HEK293 (cell line): ENCODE measurements at regions not wholly inside any gene's neighbourhood (a gene's known extent, or its start where the extent isn't known, plus 50 kb on each side); places are given as distances from the start of the nearest gene placed in this dataset.

ENCODE experiments used
- CTCF ChIA-PET: fragments of 350-600 bp; formaldehyde crosslinking; extraction: SDS; loops from one replicate; lab custom pipeline; 2021; ENCODE audit warnings: antibody characterized with exemption; lab: Yijun Ruan, JAX
- POLR2A ChIA-PET: fragments of 300-600 bp; formaldehyde crosslinking; extraction: SDS; loops from one replicate; lab custom pipeline; 2020; ENCODE audit warnings: antibody characterized with exemption, inconsistent platforms; lab: Yijun Ruan, JAX
- H3K27ac ChIP-seq: fragments of 200-500 bp; sonication (Bioruptor generic); 2 replicates; pipeline ENCODE4 v1.5.1; 2014; ENCODE audit warnings: low read depth, low read length, control low read depth, inconsistent platforms; ENCODE audit errors: extremely low read depth
- H3K36me3 ChIP-seq, 2 experiments: fragments of 200-500 bp in 1 of 2; sonication (Bioruptor generic) in 1 of 2; 1 replicate in 1 of 2; 2 replicates in 1 of 2; pipeline ENCODE4 v1.5.1; 2014 to 2017; ENCODE audit warnings: inconsistent platforms in 2 of 2, low read length in 2 of 2; ENCODE audit not compliant: control insufficient read depth in 2 of 2, insufficient read depth in 1 of 2
- H3K4me1 ChIP-seq: fragments of 200-500 bp; sonication (Bioruptor generic); 2 replicates; pipeline ENCODE4 v1.5.1; 2014; ENCODE audit warnings: mild to moderate bottlenecking, low read length, inconsistent platforms; ENCODE audit not compliant: control insufficient read depth, insufficient read depth
- H3K4me3 ChIP-seq: 2 replicates; pipeline ENCODE4 v1.5.1; 2011; ENCODE audit warnings: low read depth, mild to moderate bottlenecking, control low read depth, low read length, moderate library complexity
- H3K9me3 ChIP-seq: fragments of 200-500 bp; sonication (Bioruptor generic); 2 replicates; pipeline ENCODE4 v1.5.1; 2014; ENCODE audit warnings: low read depth, low read length, inconsistent platforms; ENCODE audit not compliant: control insufficient read depth, insufficient read depth
- BCL6B ChIP-seq: fragments of 450-650 bp; formaldehyde crosslinking; IDR thresholded peaks from 2 replicates; pipeline ENCODE4 v1.5.1; 2017; ENCODE audit warnings: missing biosample characterization, missing genetic modification characterization
- GLI2 ChIP-seq: fragments of 450-650 bp; formaldehyde crosslinking; IDR thresholded peaks from 2 replicates; pipeline ENCODE4; 2017; ENCODE audit warnings: missing biosample characterization, missing genetic modification characterization, low read depth, borderline replicate concordance
- OSR2 ChIP-seq: fragments of 450-650 bp; formaldehyde crosslinking; IDR thresholded peaks from 2 replicates; pipeline ENCODE4 v1.5.1; 2016; ENCODE audit warnings: missing biosample characterization, missing genetic modification characterization
- ZBTB11 ChIP-seq: fragments of 450-650 bp; formaldehyde crosslinking; conservative IDR thresholded peaks from 2 replicates; pipeline ENCODE4 v1.5.1; 2016; ENCODE audit warnings: low read depth, missing biosample characterization, missing genetic modification characterization
- ZEB2 ChIP-seq: fragments of 450-650 bp; formaldehyde crosslinking; IDR thresholded peaks from 2 replicates; pipeline ENCODE4 v1.5.1; 2016; ENCODE audit warnings: missing biosample characterization, missing genetic modification characterization
- ZFP37 ChIP-seq: fragments of 450-650 bp; formaldehyde crosslinking; IDR thresholded peaks from 2 replicates; pipeline ENCODE4 v1.5.1; 2016; ENCODE audit warnings: missing biosample characterization, missing genetic modification characterization
- ZNF10 ChIP-seq: fragments of 450-650 bp; formaldehyde crosslinking; IDR thresholded peaks from 2 replicates; pipeline ENCODE4 v1.5.1; 2017; ENCODE audit warnings: missing biosample characterization, missing genetic modification characterization
- ZNF157 ChIP-seq: fragments of 450-650 bp; formaldehyde crosslinking; IDR thresholded peaks from 2 replicates; pipeline ENCODE4 v1.5.1; 2016; ENCODE audit warnings: missing biosample characterization, missing genetic modification characterization
- ZNF169 ChIP-seq: fragments of 450-650 bp; formaldehyde crosslinking; IDR thresholded peaks from 2 replicates; pipeline ENCODE4 v1.5.1; 2016; ENCODE audit warnings: missing biosample characterization, missing genetic modification characterization
- ZNF184 ChIP-seq: fragments of 450-650 bp; IDR thresholded peaks from 2 replicates; pipeline ENCODE4 v1.5.1; 2018; ENCODE audit warnings: missing biosample characterization, mild to moderate bottlenecking, missing genetic modification characterization
- ZNF239 ChIP-seq: fragments of 450-650 bp; formaldehyde crosslinking; IDR thresholded peaks from 2 replicates; pipeline ENCODE4 v1.5.1; 2016; ENCODE audit warnings: missing biosample characterization, missing genetic modification characterization
- ZNF354C ChIP-seq: fragments of 450-650 bp; formaldehyde crosslinking; IDR thresholded peaks from 2 replicates; pipeline ENCODE4 v1.5.1; 2016; ENCODE audit warnings: missing biosample characterization, missing genetic modification characterization, low read depth, borderline replicate concordance
- ZNF37A ChIP-seq: fragments of 450-650 bp; IDR thresholded peaks from 2 replicates; pipeline ENCODE4 v1.5.1; 2018; ENCODE audit warnings: missing biosample characterization, missing genetic modification characterization
- ZNF510 ChIP-seq: fragments of 450-650 bp; formaldehyde crosslinking; IDR thresholded peaks from 2 replicates; pipeline ENCODE4 v1.5.1; 2018; ENCODE audit warnings: mild to moderate bottlenecking, missing genetic modification characterization, missing biosample characterization; ENCODE audit not compliant: insufficient replicate concordance
- ZNF530 ChIP-seq: fragments of 450-650 bp; formaldehyde crosslinking; IDR thresholded peaks from 2 replicates; pipeline ENCODE4 v1.5.1; 2016; ENCODE audit warnings: low read depth, missing biosample characterization, missing genetic modification characterization
- ZNF549 ChIP-seq: fragments of 450-650 bp; IDR thresholded peaks from 2 replicates; pipeline ENCODE4 v1.5.1; 2018; ENCODE audit warnings: missing biosample characterization, missing genetic modification characterization, mild to moderate bottlenecking, inconsistent platforms, moderate library complexity
- ZNF623 ChIP-seq: fragments of 450-650 bp; formaldehyde crosslinking; IDR thresholded peaks from 2 replicates; pipeline ENCODE4 v1.5.1; 2016; ENCODE audit warnings: missing biosample characterization, missing genetic modification characterization
- ZNF624 ChIP-seq: fragments of 450-650 bp; formaldehyde crosslinking; IDR thresholded peaks from 2 replicates; pipeline ENCODE4 v1.5.1; 2017; ENCODE audit warnings: missing biosample characterization, missing genetic modification characterization
- ZNF654 ChIP-seq: fragments of 450-650 bp; formaldehyde crosslinking; IDR thresholded peaks from 2 replicates; pipeline ENCODE4 v1.5.1; 2016; ENCODE audit warnings: low read depth, missing biosample characterization, missing genetic modification characterization
- ZNF768 ChIP-seq: fragments of 450-650 bp; formaldehyde crosslinking; IDR thresholded peaks from 2 replicates; pipeline ENCODE4 v1.5.1; 2018; ENCODE audit warnings: missing biosample characterization, mild to moderate bottlenecking, missing genetic modification characterization
- ZNF785 ChIP-seq: fragments of 450-650 bp; formaldehyde crosslinking; IDR thresholded peaks from 2 replicates; pipeline ENCODE4 v1.5.1; 2016; ENCODE audit warnings: missing biosample characterization, missing genetic modification characterization
- ZNF791 ChIP-seq: fragments of 450-650 bp; formaldehyde crosslinking; IDR thresholded peaks from 2 replicates; pipeline ENCODE4 v1.5.1; 2016; ENCODE audit warnings: missing biosample characterization, missing genetic modification characterization
- ZNF830 ChIP-seq: fragments of 450-650 bp; IDR thresholded peaks from 2 replicates; pipeline ENCODE4 v1.5.0; 2018; ENCODE audit warnings: missing biosample characterization, missing genetic modification characterization, low read depth, mild to moderate bottlenecking, moderate library complexity
- ZNF837 ChIP-seq: fragments of 450-650 bp; formaldehyde crosslinking; IDR thresholded peaks from 2 replicates; pipeline ENCODE4 v1.5.1; 2016; ENCODE audit warnings: missing biosample characterization, missing genetic modification characterization
- TF ChIP-seq, protein P1 (sequence below): fragments of 450-650 bp; formaldehyde crosslinking; IDR thresholded peaks from 2 replicates; pipeline ENCODE4 v1.5.1; 2016; ENCODE audit warnings: missing biosample characterization, missing genetic modification characterization, low read depth
- TF ChIP-seq, protein P2 (sequence below): fragments of 450-650 bp; formaldehyde crosslinking; IDR thresholded peaks from 2 replicates; pipeline ENCODE4 v1.5.1; 2016; ENCODE audit warnings: missing biosample characterization, missing genetic modification characterization
- TF ChIP-seq, protein P3 (sequence below): fragments of 450-650 bp; formaldehyde crosslinking; IDR thresholded peaks from 2 replicates; pipeline ENCODE4; 2016; ENCODE audit warnings: missing biosample characterization, missing genetic modification characterization

GRCh38 chr2:59974051-59974766 lies 579.2 kb downstream of the BCL11A start:
- ChIA-PET CTCF (no interaction called here), POLR2A (no interaction called here)
- Histone ChIP-seq H3K4me1 (no peaks in the 10 kb centered on the region), H3K4me3 (no peak overlapping the region), H3K27ac (no peak overlapping the region), H3K9me3 (no peaks in the 10 kb centered on the region), H3K36me3 (no peaks in the 10 kb centered on the region)
- TF ChIP-seq, protein P1, sequence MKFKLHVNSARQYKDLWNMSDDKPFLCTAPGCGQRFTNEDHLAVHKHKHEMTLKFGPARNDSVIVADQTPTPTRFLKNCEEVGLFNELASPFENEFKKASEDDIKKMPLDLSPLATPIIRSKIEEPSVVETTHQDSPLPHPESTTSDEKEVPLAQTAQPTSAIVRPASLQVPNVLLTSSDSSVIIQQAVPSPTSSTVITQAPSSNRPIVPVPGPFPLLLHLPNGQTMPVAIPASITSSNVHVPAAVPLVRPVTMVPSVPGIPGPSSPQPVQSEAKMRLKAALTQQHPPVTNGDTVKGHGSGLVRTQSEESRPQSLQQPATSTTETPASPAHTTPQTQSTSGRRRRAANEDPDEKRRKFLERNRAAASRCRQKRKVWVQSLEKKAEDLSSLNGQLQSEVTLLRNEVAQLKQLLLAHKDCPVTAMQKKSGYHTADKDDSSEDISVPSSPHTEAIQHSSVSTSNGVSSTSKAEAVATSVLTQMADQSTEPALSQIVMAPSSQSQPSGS (tag by site-specific recombination) = no peak
- TF ChIP-seq, protein P2, sequence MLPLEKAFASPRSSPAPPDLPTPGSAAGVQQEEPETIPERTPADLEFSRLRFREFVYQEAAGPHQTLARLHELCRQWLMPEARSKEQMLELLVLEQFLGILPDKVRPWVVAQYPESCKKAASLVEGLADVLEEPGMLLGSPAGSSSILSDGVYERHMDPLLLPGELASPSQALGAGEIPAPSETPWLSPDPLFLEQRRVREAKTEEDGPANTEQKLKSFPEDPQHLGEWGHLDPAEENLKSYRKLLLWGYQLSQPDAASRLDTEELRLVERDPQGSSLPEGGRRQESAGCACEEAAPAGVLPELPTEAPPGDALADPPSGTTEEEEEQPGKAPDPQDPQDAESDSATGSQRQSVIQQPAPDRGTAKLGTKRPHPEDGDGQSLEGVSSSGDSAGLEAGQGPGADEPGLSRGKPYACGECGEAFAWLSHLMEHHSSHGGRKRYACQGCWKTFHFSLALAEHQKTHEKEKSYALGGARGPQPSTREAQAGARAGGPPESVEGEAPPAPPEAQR (tag by site-specific recombination) = no peak
- TF ChIP-seq ZNF785 (no peak), ZNF791 (tag by site-specific recombination) (no peak), ZNF768 (tag by site-specific recombination) (no peak), ZNF837 (tag by site-specific recombination) (no peak), ZNF354C (tag by site-specific recombination) (no peak), GLI2 (tag by site-specific recombination) (no peak), ZFP37 (tag by site-specific recombination) (no peak), ZNF184 (tag by site-specific recombination) (no peak), ZNF157 (tag by site-specific recombination) (no peak), OSR2 (no peak), ZNF830 (tag by site-specific recombination) (no peak), ZBTB11 (tag by site-specific recombination) (no peak), ZNF624 (no peak), ZNF549 (tag by site-specific recombination) (no peak)
- TF ChIP-seq, protein P3, sequence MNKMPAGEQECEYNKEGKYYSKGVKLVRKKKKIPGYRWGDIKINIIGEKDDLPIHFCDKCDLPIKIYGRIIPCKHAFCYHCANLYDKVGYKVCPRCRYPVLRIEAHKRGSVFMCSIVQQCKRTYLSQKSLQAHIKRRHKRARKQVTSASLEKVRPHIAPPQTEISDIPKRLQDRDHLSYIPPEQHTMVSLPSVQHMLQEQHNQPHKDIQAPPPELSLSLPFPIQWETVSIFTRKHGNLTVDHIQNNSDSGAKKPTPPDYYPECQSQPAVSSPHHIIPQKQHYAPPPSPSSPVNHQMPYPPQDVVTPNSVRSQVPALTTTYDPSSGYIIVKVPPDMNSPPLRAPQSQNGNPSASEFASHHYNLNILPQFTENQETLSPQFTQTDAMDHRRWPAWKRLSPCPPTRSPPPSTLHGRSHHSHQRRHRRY (tag by site-specific recombination) = no peak

DNA sequence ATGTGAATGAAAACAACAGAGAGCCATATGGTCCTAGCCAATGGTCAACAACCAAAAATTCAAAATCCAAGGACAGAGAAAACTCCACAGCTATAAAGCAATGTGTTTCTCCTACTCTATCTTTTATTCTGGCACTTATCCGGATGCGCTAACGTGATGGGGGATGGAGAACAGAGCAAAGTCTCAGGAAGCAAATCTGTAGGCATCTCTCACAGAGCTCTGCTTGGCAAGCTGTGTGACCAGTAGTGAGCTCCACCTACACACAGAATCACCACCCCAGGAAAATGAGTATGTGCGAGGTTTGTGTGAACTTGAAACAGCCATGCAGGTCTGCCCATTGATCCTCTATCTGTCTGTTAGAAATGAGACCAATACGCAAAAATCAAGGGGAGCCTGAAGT lies 584.3 kb downstream of the BCL11A start:
- ChIA-PET POLR2A (interaction anchor here (0.6 kb wide), 1 partner anchor 10 kb away, joined by 5 read pairs; no protein-coding TSS in a partner anchor), CTCF (interaction anchor here (0.6 kb wide), 1 partner anchor 199 kb away, joined by 3 read pairs; no protein-coding TSS in a partner anchor)
- Histone ChIP-seq H3K27ac (no peak overlapping the region), H3K36me3 (no peaks in the 10 kb centered on the region), H3K4me1 (no peaks in the 10 kb centered on the region), H3K9me3 (no peaks in the 10 kb centered on the region), H3K4me3 (no peak overlapping the region)
- TF ChIP-seq ZNF623 (tag by site-specific recombination) (no peak), ZNF654 (tag by site-specific recombination) (no peak), ZNF510 (tag by site-specific recombination) (no peak), ZNF10 (tag by site-specific recombination) (no peak), ZFP37 (tag by site-specific recombination) (no peak), BCL6B (tag by site-specific recombination) (no peak), ZNF530 (tag by site-specific recombination) (no peak), ZNF169 (tag by site-specific recombination) (no peak), ZNF239 (tag by site-specific recombination) (no peak), ZNF37A (tag by site-specific recombination) (no peak), ZEB2 (no peak)
